ENCODE measurements at regions not wholly inside any gene's neighbourhood (a gene's known extent, or its start where the extent isn't known, plus 50 kb on each side); places are given as distances from the start of the nearest gene placed in this dataset.

DNA sequence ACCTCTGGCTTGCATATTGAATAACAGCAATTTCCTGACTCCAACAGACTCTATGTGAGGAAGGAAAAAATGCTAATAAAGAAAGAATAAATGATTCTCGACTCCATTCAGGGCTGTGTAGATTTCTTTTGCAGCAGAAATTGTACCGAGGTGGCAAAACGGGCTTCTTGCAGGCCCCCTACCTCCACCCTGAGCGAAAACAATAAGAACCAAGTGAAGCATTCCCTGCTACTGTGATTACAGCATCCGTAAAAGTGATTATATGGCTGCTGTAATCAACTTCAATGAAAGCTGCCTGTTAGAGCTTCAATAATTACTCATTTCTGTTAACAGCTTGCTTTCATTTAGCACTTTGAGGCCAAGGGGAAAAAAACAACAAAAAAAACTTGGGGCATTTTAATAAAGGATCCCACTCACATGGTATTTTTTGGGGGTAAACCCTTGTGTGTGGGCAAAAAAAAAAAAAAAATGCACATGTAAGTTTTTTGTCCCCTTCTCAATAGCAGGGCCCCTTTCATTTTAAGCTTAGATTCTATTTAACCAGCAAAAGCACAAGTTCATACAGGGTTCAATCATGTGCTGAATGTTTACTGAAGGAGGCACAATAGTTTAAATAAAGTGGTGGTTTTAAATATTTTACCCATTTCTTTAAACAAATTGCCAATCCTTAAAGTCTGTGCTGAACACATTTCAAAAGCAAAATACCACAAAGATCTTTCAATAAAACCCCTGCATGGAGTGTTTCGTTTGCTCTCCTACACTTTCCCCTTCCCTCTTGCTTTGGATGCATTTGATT, 271.6 kb downstream of the LMO4 start:
- Mint-ChIP-seq H3K27ac (no peak overlapping the region), H3K4me1 (no peaks in the 10 kb centered on the region), H3K36me3 (no peaks in the 10 kb centered on the region), H3K9me3 (peaks cover 0 to 2% (median 0%) of the 10 kb centered on the region in 8 donors), H3K4me3 (no peak overlapping the region), H3K27me3 (peaks cover 5% of the 10 kb centered on the region in 2 donors)
- Histone ChIP-seq H3K4me3 (ENCODE audit: low read length in 2 of 2) (no peak overlapping the region), H3K4me1 (ENCODE audit: insufficient read depth, low read length) (no peaks in the 10 kb centered on the region), H3K36me3 (ENCODE audit: insufficient read depth, low read length) (no peaks in the 10 kb centered on the region), H3K9me3 (ENCODE audit: control insufficient read depth in 1 of 2, low read length in 2 of 2) (no peaks in the 10 kb centered on the region), H3K27ac (ENCODE audit: low read depth, low read length) (no peak overlapping the region), H3K27me3 (ENCODE audit: insufficient read depth, low read length) (no peaks in the 10 kb centered on the region)
- ChIA-PET CTCF (ENCODE audit: partially characterized antibody) (interaction anchor here (0.7 kb wide), 1 partner anchor 37 kb away, joined by 3 read pairs; no protein-coding TSS in a partner anchor), POLR2A (ENCODE audit: partially characterized antibody) (no interaction called here)
- DNase-seq, result no peak
- intact Hi-C loops (cut with micrococcal nuclease), result no loop called here

DNA sequence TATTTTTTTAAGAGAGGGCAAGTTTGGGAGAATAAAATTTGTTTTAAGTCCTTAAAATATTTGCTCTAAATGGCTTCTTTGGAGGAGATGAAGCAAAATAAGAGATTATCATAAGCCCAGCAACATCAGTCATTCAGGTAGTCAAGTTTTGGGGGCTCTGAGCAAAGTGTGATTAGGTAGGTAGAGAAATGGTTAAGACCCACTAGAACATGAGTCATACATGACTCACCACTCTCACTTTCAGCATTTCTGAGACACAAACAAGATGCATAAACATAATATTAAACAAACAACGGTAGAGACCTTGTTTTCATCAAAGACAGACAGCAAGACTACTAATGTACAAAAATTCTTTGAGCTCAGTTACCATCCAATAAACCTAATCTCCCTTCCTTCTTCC, 272.2 kb downstream of the LMO4 start:
- H3K4me3 ChIP-seq (ENCODE audit: low read length in 2 of 2), result no peak overlapping the region
- Mint-ChIP-seq H3K27ac (no peak overlapping the region), H3K4me1 (no peaks in the 10 kb centered on the region), H3K27me3 (peaks cover 5 to 7% of the 10 kb centered on the region in 2 donors), H3K36me3 (no peaks in the 10 kb centered on the region), H3K9me3 (peaks cover 0 to 2% (median 0%) of the 10 kb centered on the region in 8 donors), H3K4me3 (no peak overlapping the region)
- CTCF ChIA-PET (ENCODE audit: partially characterized antibody), result no interaction called here
- DNase-seq, result no peak
- intact Hi-C loops (cut with micrococcal nuclease), result no loop called here
- no peaks in the 10 kb centered on the region for H3K36me3 ChIP-seq (ENCODE audit: insufficient read depth, low read length)
- POLR2A ChIA-PET (ENCODE audit: partially characterized antibody), result no interaction called here
- no peaks in the 10 kb centered on the region for H3K9me3 ChIP-seq (ENCODE audit: control insufficient read depth in 1 of 2, low read length in 2 of 2)
- H3K27me3 ChIP-seq (ENCODE audit: insufficient read depth, low read length), result no peaks in the 10 kb centered on the region
- H3K4me1 ChIP-seq (ENCODE audit: insufficient read depth, low read length), result no peaks in the 10 kb centered on the region
- H3K27ac ChIP-seq (ENCODE audit: low read depth, low read length), result no peak overlapping the region

DNA sequence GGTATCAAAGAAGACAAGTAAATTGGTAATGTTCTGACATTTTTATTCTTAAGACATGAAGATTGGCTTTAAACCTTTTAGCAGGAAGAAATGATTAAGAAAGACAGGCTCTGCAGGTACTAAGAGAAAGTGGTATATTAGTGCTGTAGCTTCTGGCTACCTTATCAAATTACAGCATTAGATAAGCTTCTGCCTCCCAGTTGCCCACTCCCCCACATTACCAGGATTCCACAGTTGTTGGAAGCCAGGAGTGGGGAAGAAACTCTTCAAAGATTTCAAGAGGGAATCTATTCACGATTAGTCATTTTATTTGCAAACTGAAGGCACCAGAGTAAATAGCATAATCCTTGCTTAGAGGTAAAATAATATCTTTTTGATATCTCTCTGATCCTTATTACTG, 274.9 kb downstream of the LMO4 start:
- H3K9me3 ChIP-seq (ENCODE audit: control insufficient read depth in 1 of 2, low read length in 2 of 2), result no peaks in the 10 kb centered on the region
- no peaks in the 10 kb centered on the region for H3K4me1 ChIP-seq (ENCODE audit: insufficient read depth, low read length)
- H3K27me3 ChIP-seq (ENCODE audit: insufficient read depth, low read length), result no peaks in the 10 kb centered on the region
- Mint-ChIP-seq H3K27me3 (peaks cover 5 to 7% of the 10 kb centered on the region in 2 donors), H3K4me1 (no peaks in the 10 kb centered on the region), H3K4me3 (no peak overlapping the region), H3K36me3 (no peaks in the 10 kb centered on the region), H3K27ac (no peak overlapping the region), H3K9me3 (peaks cover 0 to 5% (median 0%) of the 10 kb centered on the region in 8 donors)
- intact Hi-C loops (cut with micrococcal nuclease), result no loop called here
- ChIA-PET POLR2A (ENCODE audit: partially characterized antibody) (no interaction called here), CTCF (ENCODE audit: partially characterized antibody) (no interaction called here)
- no peak overlapping the region for H3K4me3 ChIP-seq (ENCODE audit: low read length in 2 of 2)
- no peak overlapping the region for H3K27ac ChIP-seq (ENCODE audit: low read depth, low read length)
- H3K36me3 ChIP-seq (ENCODE audit: insufficient read depth, low read length), result no peaks in the 10 kb centered on the region
- DNase-seq, result no peak

DNA sequence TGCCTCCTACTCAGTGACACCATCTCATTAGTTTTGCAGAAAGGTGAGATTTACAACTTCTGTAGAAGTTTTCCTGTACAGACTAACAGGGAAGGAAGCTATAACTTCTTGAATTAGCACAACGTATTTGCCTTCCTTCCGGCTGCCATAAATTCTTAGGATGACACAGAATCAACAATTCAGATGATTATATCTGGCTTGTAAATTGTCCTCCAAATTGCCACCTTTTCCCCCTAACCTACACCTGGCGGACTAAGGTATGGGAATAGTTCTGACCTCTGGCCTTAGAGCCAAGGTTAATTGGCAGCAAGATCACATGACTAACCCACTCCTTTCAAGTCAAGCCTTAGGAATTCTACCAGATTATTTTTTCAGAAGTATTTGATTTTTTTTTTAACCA, 284.3 kb downstream of the LMO4 start:
- no peak overlapping the region for H3K4me3 Mint-ChIP-seq
- H3K9me3 Mint-ChIP-seq, result peaks cover 0 to 3% (median 0%) of the 10 kb centered on the region in 8 donors
- Histone ChIP-seq H3K27me3 (ENCODE audit: insufficient read depth, low read length) (no peaks in the 10 kb centered on the region), H3K4me1 (ENCODE audit: insufficient read depth, low read length) (no peaks in the 10 kb centered on the region), H3K4me3 (ENCODE audit: low read length in 2 of 2) (no peak overlapping the region), H3K9me3 (ENCODE audit: control insufficient read depth in 1 of 2, low read length in 2 of 2) (no peaks in the 10 kb centered on the region), H3K36me3 (ENCODE audit: insufficient read depth, low read length) (no peaks in the 10 kb centered on the region), H3K27ac (ENCODE audit: low read depth, low read length) (no peak overlapping the region)
- H3K36me3 Mint-ChIP-seq, result no peaks in the 10 kb centered on the region
- DNase-seq, result no peak
- CTCF ChIA-PET (ENCODE audit: partially characterized antibody), result interaction anchor here (1.1 kb wide), 1 partner anchor 10 kb away, joined by 3 read pairs; no protein-coding TSS in a partner anchor
- intact Hi-C loops (cut with micrococcal nuclease), result no loop called here
- POLR2A ChIA-PET (ENCODE audit: partially characterized antibody), result no interaction called here
- H3K27me3 Mint-ChIP-seq, result peaks cover 2 to 6% of the 10 kb centered on the region in 2 donors
- no peaks in the 10 kb centered on the region for H3K4me1 Mint-ChIP-seq
- H3K27ac Mint-ChIP-seq, result no peak overlapping the region

DNA sequence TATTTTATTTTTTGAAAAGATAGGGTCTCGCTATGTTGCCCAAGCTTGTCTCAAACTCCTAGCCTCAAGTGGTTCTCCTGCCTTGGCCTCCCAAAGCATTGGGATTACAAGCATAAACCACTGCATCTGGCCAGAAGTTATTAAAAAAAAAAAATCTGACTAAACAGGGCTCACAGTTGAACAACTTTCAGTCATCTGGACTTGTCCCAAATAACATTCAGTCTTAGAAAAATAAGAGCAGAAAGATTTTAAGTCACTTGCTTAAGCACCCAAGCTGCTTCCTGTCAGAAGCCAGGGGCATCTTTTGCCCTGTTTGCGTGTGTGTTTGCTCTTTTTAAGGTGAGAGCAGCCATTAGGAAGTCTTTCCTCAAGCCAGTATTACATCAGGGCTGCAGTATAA, 286.8 kb downstream of the LMO4 start:
- Histone ChIP-seq H3K9me3 (ENCODE audit: control insufficient read depth in 1 of 2, low read length in 2 of 2) (no peaks in the 10 kb centered on the region), H3K4me3 (ENCODE audit: low read length in 2 of 2) (no peak overlapping the region), H3K4me1 (ENCODE audit: insufficient read depth, low read length) (no peaks in the 10 kb centered on the region), H3K36me3 (ENCODE audit: insufficient read depth, low read length) (no peaks in the 10 kb centered on the region), H3K27ac (ENCODE audit: low read depth, low read length) (no peak overlapping the region), H3K27me3 (ENCODE audit: insufficient read depth, low read length) (no peaks in the 10 kb centered on the region)
- Mint-ChIP-seq H3K27ac (no peak overlapping the region), H3K4me3 (no peak overlapping the region), H3K9me3 (peaks cover 0 to 5% (median 2%) of the 10 kb centered on the region in 8 donors), H3K27me3 (peaks cover 4% of the 10 kb centered on the region in 2 donors), H3K4me1 (no peaks in the 10 kb centered on the region), H3K36me3 (peaks cover 0 to 1% of the 10 kb centered on the region in 2 donors)
- POLR2A ChIA-PET (ENCODE audit: partially characterized antibody), result no interaction called here
- DNase-seq, result no peak
- CTCF ChIA-PET (ENCODE audit: partially characterized antibody), result no interaction called here
- intact Hi-C loops (cut with micrococcal nuclease), result no loop called here

DNA sequence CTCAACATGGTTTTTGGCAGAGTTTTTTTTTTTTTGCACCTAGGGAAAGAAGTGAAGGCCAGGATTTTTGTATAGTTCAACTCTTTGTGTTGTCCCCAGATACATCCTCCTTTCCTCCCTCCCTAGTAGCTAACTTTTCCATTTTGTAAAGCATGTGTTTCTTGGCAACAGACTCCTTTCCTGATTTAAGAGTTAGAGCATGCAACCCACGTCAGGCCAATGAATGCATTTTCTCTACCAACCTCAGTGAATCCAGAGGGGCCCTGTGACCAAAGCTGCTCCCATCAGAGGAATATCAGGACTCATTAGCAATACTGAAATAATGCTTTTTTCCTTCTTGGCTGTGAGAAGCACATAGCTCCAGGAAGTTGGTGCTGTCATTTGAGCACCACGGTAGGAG, 287.2 kb downstream of the LMO4 start:
- Histone ChIP-seq H3K9me3 (ENCODE audit: control insufficient read depth in 1 of 2, low read length in 2 of 2) (no peaks in the 10 kb centered on the region), H3K27ac (ENCODE audit: low read depth, low read length) (no peak overlapping the region), H3K27me3 (ENCODE audit: insufficient read depth, low read length) (no peaks in the 10 kb centered on the region), H3K36me3 (ENCODE audit: insufficient read depth, low read length) (no peaks in the 10 kb centered on the region), H3K4me1 (ENCODE audit: insufficient read depth, low read length) (no peaks in the 10 kb centered on the region), H3K4me3 (ENCODE audit: low read length in 2 of 2) (no peak overlapping the region)
- intact Hi-C loops (cut with micrococcal nuclease), result no loop called here
- Mint-ChIP-seq H3K4me3 (no peak overlapping the region), H3K27ac (no peak overlapping the region), H3K27me3 (peaks cover 4% of the 10 kb centered on the region in 2 donors), H3K9me3 (peaks cover 0 to 8% (median 2%) of the 10 kb centered on the region in 8 donors), H3K4me1 (no peaks in the 10 kb centered on the region), H3K36me3 (peaks cover 0 to 1% of the 10 kb centered on the region in 2 donors)
- ChIA-PET POLR2A (ENCODE audit: partially characterized antibody) (no interaction called here), CTCF (ENCODE audit: partially characterized antibody) (no interaction called here)
- DNase-seq, result no peak

DNA sequence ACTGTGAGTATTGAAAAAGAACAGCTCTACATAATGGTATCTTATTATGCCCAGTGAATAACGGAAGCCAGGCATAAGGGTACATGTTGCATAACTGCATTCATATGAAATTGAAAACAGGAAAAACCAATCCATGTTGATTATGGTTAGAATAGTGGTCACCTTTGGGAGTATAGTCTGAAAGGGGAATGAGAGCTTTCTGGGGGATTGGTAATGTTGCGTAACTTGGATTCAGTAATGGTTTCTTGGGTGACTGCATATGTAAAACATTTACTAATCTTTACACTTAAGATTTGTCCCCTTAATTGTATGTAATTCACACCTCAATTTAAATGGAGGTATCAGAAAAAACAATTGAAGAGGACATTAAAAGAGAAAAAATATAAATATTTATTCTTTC, 292.1 kb downstream of the LMO4 start:
- no peak overlapping the region for H3K27ac ChIP-seq (ENCODE audit: low read depth, low read length)
- intact Hi-C loops (cut with micrococcal nuclease), result no loop called here

More for the DNA sequence above, 292.1 kb downstream of the LMO4 start:
- H3K36me3 ChIP-seq (ENCODE audit: insufficient read depth, low read length), result no peaks in the 10 kb centered on the region
- peaks cover 0 to 1% of the 10 kb centered on the region in 2 donors for H3K36me3 Mint-ChIP-seq
- H3K4me1 ChIP-seq (ENCODE audit: insufficient read depth, low read length), result no peaks in the 10 kb centered on the region
- H3K4me3 ChIP-seq (ENCODE audit: low read length in 2 of 2), result no peak overlapping the region
- no peaks in the 10 kb centered on the region for H3K9me3 ChIP-seq (ENCODE audit: control insufficient read depth in 1 of 2, low read length in 2 of 2)
- no peaks in the 10 kb centered on the region for H3K27me3 ChIP-seq (ENCODE audit: insufficient read depth, low read length)
- DNase-seq, result no peak
- peaks cover 5 to 6% of the 10 kb centered on the region in 2 donors for H3K27me3 Mint-ChIP-seq
- ChIA-PET POLR2A (ENCODE audit: partially characterized antibody) (no interaction called here), CTCF (ENCODE audit: partially characterized antibody) (no interaction called here)
- no peak overlapping the region for H3K4me3 Mint-ChIP-seq
- H3K9me3 Mint-ChIP-seq, result peaks cover 0 to 9% (median 3%) of the 10 kb centered on the region in 8 donors
- H3K4me1 Mint-ChIP-seq, result no peaks in the 10 kb centered on the region
- H3K27ac Mint-ChIP-seq, result no peak overlapping the region

Data from CD4-positive, alpha-beta memory T cell (primary cell).